AG20443 (cell line): ENCODE measurements at regions not wholly inside any gene's neighbourhood (a gene's known extent, or its start where the extent isn't known, plus 50 kb on each side); places are given as distances from the start of the nearest gene placed in this dataset.

Experiments
- DNase-seq: peaks from one replicate; pipeline ENCODE4 v3.0.0; 2012; ENCODE audit warnings: low spot score, mixed read lengths

- DNase-seq: no peak
Observed at GRCh38 chr12:67797185-67797741, 148.7 kb downstream of the DYRK2 start.

GRCh38 chr12:67797753-67798152, 149.2 kb downstream of the DYRK2 start:
- no peak for DNase-seq

GRCh38 chr12:67798768-67799167, 150.2 kb downstream of the DYRK2 start:
- peak; percentile 13 for DNase-seq

- DNase-seq: no peak
Observed at GRCh38 chr12:67802731-67803130, 154.2 kb downstream of the DYRK2 start.

- no peak for DNase-seq
Observed at GRCh38 chr12:67803278-67803993, 154.9 kb downstream of the DYRK2 start.

- DNase-seq: no peak
Observed at GRCh38 chr12:67804168-67804567, 155.6 kb downstream of the DYRK2 start.

GRCh38 chr12:67807814-67808213, 159.3 kb downstream of the DYRK2 start:
- DNase-seq: no peak

- DNase-seq: no peak
Observed at GRCh38 chr12:67810166-67810565, 161.6 kb downstream of the DYRK2 start.

- peak; percentile 29 for DNase-seq
Observed at GRCh38 chr12:67811437-67812361, 163.2 kb downstream of the DYRK2 start.

- no peak for DNase-seq
Observed at GRCh38 chr12:67813456-67813904, 164.9 kb downstream of the DYRK2 start.

GRCh38 chr12:67816269-67816668, 167.7 kb downstream of the DYRK2 start:
- DNase-seq: no peak

GRCh38 chr12:67818459-67818903, 169.9 kb downstream of the DYRK2 start:
- DNase-seq: no peak

GRCh38 chr12:67819902-67820301, 169.3 kb upstream of the IFNG-AS1 start:
- DNase-seq: no peak

- DNase-seq: no peak
Observed at GRCh38 chr12:67820694-67821093, 168.6 kb upstream of the IFNG-AS1 start.

GRCh38 chr12:67822826-67823225, 166.4 kb upstream of the IFNG-AS1 start:
- no peak for DNase-seq

GRCh38 chr12:67826148-67826547, 163.1 kb upstream of the IFNG-AS1 start:
- peak; percentile 17 for DNase-seq

GRCh38 chr12:67826946-67827720, 162.1 kb upstream of the IFNG-AS1 start:
- DNase-seq: peak; percentile 16

- peak; percentile 91 for DNase-seq
Observed at GRCh38 chr12:67827820-67828383, 161.3 kb upstream of the IFNG-AS1 start.

GRCh38 chr12:67829896-67830295, 159.4 kb upstream of the IFNG-AS1 start:
- DNase-seq: no peak

- no peak for DNase-seq
Observed at GRCh38 chr12:67832155-67832554, 157.1 kb upstream of the IFNG-AS1 start.

GRCh38 chr12:67833602-67834001, 155.6 kb upstream of the IFNG-AS1 start:
- DNase-seq: no peak

GRCh38 chr12:67837876-67838275, 151.4 kb upstream of the IFNG-AS1 start:
- no peak for DNase-seq
